ENCODE measurements at regions not wholly inside any gene's neighbourhood (a gene's known extent, or its start where the extent isn't known, plus 50 kb on each side); places are given as distances from the start of the nearest gene placed in this dataset.

DNA sequence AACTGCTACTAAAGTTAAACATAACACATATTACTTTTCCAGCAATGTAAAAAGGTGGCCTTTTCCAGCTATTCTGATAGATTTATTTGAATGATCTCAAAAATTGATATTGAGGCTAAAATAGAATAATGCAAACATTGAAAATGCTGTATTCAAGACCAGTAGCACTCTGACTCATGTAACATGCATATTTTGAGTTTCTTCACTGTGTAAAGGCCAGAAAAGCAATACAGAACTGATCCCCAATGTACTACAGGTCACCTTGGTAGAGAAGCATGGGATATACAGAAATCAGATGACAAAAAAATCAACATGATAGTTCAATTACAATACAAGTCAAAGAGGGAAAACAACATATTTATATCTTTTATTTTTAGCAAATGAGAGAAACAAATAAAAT, 419.6 kb downstream of the DIPK2A start:
- DNase-seq = no peak

DNA sequence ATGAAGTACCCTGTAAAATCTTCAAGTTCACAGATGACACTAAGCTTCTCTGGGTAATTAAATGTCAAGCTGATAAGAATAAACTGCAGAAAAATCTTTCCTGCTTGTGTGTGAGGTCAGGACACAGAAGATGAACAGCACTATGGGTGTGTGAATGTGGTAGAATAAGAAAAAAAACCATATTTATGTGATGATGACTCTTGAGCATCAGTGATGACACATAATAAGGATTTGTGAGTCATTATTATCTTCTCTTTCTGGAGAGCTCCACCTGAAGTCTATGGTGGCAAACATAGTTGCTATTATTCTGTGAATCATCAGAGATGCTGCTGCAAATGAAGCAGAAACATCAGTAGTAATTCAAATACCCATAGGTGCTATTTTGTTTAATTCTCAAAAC, 422.4 kb downstream of the DIPK2A start:
- DNase-seq = no peak

DNA sequence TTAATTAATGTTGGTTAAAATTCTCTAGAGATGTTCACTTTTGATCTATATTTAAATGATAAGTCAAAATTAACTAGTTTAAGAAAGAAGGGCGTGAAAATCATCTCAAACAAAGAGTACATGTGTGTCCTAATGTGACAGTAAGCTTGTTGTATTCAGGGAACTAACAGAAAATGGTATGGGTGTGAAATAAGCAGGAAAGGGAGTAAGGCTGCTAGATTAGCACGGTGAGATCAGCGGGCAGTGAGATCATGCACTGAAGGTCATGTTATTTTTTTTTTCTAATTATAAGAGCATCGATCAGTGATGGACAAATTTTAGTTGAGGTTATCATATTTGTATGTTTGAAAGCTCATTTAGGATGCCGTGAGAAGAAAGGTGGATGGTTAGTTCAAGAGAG, 430.8 kb downstream of the DIPK2A start:
- no peak for DNase-seq

DNA sequence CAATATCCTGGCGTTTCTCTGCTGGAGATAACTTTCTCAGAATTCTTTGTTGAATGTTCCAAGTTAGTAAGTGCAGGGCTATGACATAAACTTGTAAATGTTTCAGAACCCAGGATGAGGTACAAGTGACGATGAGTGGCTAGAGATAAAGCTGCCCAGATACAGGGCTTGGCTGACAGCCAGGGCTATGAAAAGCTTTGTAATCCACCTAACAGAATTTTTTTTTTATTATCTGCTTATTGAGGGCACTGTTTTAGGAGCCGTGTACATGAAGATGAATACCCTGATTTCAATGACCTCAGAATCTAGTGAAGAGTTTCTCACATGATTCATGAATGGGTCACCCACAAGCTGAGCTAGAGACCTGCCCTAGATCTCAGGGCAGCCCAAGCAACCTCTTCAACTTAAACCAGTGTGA, 431.4 kb downstream of the DIPK2A start:
- DNase-seq = no peak

DNA sequence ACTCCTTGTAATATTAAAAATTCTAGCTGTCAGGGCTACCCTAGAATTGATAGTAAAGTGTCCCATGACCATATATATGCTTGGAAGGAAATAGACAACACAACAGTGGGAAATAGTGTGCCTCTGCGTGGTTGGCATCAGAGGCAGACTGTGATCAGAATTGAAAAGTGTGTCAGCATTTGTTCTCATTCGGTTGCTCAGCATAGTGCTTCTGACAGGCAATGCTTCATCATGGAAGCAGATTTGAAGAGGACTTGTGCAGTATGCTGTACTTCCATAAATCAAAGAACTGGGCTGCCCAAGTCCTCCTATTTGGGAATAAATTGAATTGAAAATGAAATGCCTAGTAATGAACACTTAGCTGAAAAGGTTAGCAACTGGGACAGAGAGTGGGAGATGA, 435.7 kb downstream of the DIPK2A start:
- no peak for DNase-seq

DNA sequence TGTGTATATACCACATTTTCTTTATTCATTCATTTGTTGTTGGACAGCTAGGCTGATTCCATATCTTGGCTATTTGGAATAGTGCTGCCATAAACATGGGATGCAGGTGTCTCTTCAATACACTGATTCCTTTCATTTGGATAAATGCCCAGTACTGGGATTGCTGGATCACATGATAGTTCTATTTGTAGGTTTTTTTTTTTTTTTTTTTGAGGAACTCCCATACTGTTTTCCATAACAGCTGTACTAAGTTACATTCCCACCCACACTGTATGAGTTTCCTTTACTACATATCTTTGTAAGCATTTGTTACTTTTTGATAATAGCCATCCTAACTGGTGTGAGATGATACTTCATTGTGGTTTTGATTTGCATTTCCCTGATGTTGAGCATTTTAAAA, 437.7 kb downstream of the DIPK2A start:
- no peak for DNase-seq

DNA sequence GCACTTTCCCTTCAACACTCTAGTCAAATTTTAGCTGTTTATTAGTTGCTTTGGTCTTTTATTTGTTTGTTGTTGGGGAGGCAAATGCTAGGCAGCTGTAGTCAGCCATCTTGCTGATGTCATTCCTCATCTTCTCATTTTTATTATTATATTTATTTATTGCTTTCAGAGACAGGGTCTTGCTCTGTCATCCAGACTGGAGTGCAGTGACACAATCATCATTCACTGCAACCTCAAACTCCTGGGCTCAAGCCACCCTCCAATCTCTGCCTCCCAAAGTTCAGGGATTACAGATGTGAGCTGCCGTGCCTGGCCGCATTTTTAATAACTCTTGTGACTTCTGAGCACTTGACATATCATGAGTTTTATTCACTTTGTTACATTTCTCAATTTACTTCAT, 441.4 kb downstream of the DIPK2A start:
- no peak for DNase-seq

DNA sequence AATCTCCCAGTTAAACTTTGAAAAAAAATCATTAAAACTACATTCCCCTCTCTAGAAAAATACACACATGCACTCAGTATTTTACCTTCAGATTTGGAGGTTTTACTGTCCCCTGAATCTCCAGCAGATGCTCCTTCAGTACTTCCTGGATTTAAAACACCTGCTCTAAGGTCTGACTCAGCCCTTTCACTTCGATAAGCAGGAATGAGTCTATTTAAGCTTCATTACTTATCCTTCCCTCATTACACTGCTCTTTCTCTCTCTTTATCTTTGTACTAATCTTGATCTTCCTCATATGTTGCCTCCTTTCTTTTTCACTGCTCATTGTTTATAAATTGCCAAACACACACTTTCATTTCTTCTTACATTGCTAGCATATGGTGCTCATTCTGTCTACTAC, 443.9 kb downstream of the DIPK2A start:
- no peak for DNase-seq

DNA sequence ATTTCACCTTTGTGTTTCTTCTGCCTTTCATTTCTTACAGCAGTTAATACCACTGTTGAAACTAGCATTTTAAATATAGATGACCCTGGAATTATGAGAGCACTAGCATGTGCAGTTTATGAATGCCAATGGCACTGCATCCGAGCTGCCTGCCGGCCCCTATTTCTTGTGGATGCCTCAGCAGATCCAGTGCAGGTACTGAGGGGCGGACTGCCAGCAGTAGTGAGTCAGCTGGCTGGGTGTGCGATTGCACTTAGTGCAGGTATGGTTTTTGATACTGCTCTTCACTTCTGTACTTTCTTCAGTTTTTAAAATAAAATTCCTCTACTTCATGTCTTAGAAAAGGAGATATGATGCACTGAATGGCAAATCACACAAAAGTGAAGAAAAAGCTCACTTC, 453.0 kb downstream of the DIPK2A start:
- no peak for DNase-seq

DNA sequence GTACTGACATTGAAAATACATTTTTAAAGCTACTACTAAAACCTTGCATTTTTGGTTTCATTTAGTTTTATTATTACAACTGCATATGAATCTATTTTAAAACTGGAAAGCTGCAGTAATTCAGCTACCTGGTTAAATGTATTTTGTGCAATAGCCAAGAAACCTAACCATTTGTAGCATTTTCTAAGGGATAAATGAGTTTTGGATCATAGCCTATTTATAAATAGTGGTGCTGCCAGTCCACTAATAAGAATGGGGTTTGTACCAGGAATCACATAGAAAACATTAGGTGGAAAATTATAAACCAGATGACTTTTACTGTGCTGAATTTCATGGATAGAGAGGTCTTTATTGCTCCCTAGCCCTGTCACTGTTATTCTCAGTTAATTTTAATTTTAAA, 454.7 kb downstream of the DIPK2A start:
- DNase-seq = no peak

DNA sequence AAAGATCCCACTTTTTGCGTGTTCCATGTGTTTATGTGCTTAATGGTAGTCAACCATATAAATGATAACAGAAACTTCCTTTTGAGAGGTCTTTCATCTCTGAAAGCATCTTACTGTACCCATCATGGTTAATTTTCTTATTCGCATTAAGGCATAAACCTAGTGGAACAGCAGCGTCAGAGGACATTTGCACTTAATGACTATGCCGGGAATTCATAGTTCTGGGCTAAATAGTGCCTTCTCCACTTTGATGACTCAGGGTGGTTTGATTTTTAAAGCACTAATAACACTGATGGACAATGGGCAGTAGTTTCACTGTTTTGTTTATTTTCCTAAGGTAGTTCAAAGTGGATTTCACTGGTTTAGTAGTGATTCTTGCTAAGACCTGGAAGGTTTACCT, 455.3 kb downstream of the DIPK2A start:
- DNase-seq = no peak

DNA sequence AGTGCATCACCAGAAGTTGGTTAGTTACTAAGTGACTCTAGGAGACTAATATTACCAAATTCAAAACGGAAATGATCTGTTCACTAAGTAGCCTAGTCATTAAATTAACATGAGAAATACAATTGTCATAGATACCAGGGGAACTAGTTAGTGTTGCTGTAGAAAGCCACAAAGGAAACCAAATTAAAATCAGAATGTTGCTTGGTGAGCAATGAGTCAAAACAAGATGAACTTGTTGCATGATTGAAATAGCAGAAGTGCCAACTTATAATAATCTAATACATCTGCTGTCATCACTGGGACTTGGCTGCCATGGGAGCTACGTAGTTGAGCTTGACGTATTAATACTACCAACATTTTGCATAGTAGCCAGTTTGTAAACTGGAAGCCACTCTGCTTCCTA, 458.1 kb downstream of the DIPK2A start:
- DNase-seq = no peak

DNA sequence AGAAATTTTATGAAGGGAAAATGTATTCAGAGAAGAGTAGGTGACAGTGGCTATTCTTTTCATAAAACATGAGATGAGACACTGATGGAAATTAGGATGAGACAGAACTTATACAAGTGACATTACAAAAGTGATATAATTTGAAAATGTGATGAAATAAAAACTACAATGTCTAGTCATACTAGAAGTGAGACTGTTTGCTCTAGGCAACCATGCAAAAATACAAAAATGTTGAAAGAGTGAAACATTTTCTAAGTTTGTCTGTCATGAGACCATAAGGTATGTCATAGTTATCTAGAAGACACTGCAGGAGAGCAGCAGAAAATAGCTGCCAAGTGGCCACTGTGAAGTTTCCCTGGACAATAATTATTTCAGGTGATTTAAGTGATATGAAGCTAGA, 459.5 kb downstream of the DIPK2A start:
- no peak for DNase-seq

DNA sequence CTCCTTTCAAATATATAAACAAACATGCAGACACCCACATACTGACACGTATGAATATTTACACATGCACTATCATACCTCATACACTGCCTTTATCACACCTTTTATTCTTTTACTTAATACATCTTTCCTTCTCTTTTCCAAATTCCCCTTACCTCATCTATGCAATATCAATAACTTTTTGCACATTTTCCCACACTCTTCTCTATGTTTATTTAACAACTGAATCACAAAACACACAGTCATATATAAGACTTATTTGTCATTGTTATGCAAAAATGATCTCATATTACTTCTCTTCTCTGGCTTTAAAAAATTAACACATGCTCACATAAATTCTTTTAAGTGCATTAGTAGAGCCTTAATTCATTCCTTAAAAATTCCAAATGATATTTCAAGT, 461.4 kb downstream of the DIPK2A start:
- no peak for DNase-seq

DNA sequence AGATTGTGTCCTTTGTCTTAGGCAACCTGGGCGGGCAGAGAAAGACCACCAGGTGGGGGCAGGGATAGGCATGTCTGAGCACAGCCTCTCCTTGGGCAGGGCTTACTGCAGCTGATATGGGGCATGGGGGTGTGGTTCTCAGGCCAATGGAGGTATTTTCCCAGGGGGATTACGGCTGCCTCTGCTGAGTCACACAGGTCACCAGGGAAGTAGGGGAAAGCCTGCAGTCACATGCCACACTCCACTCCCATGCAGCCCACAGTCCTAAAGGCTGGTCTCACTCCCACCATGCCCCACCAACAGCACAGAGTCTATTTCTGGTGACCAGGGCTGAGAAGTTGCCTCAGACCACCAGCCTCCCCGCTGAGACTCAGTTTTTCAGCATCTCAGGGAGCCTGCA, 466.4 kb downstream of the DIPK2A start:
- DNase-seq = no peak

DNA sequence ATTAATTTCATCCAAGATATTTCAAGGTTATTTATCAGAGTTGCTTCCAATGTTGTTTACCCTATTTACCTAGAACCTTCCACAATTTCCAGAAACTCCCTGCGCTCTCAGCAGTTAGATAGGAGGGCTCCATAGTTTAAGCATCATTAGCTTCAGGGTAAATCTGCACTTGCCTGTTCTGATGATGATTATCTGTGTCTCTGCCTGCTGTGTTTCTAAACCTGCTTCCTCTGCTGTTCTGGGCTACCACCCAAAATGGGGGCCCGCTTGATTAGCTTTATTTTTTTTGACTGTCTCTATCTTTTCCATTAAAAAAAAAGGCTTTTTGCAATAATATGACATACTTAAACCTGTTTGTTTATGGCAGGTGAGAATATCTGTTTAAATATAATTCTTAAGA, 472.4 kb downstream of the DIPK2A start:
- DNase-seq = no peak

DNA sequence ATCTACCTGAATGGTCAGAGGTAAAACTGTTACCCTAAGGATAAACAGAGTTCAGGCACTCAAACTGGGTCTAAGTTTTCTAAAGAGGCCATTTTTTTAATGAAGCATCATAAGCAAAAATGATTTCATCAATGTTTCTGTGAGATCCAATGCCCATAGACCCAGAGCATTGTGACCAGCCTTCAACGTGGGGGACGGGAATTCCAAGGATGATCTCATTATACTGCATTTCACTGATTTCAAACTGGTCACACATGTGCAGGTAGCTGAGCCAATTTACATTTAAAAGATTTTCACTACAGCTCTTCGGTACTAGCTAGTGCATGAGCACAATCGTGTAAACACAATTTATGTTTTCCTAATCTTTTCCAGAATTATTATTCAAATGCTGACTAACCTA, 472.9 kb downstream of the DIPK2A start:
- no peak for DNase-seq

DNA sequence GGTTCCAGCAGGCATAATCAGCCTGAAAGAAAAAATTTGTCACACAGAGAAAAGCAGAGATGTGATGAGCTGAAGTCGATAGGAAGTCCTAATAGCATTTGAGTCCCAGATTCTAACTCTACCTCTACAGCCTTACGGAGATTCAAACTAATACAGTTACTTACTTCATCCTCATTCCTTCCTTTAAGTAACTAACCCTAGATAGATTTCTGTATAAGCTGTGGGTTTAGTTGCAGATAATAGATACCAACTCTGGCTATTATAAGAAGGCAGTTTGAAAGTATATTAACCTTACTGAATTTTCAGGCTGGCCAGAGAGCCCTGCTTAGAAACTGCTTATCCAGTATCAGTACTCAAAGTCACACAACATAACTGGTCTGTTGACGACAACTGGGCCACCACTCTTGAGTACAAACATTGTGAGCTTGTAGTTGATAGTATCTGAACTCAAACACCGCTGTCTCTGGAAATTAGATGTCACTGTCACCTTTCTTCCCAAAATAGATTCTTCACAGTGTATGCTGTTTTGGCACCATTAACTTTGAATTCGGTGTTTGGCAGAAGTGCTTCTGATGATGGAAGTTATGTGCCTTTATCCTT, 484.3 kb downstream of the DIPK2A start:
- no peak for DNase-seq

DNA sequence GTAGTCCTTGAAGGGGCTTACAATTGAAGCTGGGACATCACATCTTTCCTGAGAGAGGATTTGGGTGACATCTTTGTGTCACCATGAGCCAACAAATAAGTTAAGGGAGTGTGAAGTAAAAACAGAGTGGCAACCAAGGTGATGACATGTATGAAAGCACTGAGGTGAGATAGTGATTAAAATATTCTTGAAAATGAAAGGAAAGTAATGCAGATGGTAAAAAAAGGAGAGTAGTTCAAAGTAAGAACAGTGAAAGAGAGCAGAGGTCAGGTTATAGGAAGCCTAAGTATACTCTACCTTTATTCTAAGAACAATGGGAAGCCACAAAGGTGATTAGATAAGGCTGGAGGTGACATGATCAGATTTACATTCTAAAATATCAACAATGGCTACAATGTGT, 486.1 kb downstream of the DIPK2A start:
- DNase-seq = no peak

DNA sequence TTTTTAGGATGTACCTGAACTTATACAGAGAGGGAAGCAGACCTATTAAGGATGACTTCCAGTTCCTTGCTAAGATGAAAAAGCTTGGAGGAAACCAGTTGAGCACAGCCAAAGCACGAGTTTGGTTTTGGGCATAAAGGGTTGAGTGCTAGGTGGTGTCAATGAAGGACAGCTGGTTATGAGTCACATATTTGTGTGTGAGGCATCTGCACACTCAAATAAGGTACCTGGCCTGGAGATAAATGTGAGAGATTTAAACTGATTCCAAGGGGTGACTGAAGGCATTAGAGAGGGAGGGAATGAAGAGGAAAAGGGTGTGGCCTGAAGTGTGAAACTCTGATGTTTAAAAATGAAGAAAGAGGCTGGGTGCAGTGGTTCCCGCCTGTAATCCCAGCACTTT, 486.7 kb downstream of the DIPK2A start:
- no peak for DNase-seq

DNA sequence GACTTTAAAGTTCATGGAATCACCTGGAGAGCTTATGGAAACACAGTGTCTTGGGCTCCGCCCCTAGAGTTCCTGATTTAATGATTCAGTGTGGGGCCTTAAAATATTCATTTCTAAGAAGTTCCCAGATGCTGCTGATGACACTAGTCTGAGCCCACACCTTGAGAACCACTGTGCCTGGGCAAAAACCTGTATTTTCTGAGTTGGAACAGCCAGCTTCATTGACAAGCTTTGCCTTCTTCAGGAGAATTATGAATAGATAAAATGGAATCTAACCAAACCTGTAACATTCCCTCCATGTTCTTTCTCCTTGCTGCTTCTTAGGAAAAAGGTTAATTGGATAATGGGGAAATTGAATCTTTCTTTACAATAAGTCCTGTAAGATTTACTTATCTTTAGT, 490.7 kb downstream of the DIPK2A start:
- no peak for DNase-seq

DNA sequence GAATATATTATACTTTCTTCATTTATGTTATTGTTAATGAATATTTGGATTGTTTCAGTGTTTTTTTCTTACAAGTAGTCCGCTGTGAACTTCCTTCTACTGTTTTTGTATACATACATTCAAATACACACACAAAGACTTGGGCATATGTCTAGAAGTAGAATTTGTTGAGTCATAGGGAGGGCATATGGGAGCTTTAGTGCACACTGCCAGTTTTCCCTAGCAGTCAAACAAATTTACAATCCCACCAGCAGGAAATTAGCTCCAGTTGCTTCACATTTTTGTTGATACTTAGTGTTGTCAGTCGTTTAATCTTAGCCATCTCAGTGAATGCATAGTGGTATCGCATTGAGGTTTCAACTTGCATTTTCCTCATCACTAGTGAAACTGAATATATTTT, 492.3 kb downstream of the DIPK2A start:
- no peak for DNase-seq

DNA sequence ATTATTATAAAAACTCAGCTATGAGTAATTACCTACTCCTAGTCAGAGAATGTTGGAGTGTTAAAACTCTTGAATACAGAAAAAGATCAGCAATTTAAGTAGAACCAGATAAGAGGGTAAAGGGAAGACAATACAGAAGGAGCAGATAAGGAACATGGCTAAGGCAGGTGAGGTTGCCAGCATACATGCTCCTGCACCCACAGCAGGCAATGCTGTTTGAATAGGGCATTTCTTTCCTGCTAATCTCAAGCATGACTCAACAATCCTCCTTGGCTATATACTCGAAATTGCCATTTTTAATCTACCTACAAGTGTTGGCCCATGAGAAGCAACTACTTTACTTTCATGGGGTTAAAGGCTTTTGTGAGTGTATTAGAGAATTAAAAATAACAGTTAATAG, 494.5 kb downstream of the DIPK2A start:
- DNase-seq = no peak

DNA sequence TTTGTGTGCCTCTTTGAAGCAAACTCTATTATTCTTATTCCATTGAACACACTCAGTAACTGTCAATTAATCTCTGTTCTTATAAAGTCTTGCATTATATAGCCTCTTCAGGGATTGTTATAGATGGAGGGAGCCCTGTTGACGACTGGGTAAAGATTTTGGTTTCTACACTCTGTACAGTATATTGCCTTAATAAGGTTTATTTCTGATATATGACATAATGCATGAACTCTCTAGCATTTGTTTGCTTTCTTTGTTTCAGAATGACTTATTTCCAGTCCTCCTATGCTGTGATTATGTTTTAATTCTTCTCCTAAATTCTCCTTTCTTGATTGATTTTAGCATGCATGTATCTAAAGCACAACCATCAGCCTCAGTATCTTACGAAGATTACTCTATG, 494.9 kb downstream of the DIPK2A start:
- no peak for DNase-seq

DNA sequence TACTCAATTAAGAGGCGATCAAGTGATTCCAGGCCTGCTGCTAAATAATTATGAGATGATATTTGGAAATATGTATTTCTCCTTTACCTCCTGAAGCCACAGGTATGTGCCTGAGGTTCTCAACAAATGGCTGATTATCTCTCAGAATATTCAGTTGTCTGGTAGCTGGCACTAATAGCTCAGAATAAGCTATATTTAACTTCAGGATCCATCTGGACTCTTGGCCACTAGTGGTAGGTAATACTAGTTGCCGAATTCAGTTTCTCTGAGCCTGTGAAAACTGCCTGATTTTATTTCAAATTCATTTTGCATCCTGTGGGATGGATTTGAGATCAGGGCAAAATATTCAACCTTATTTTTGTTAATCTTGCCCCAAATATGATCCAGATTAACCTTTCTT, 499.0 kb downstream of the DIPK2A start:
- no peak for DNase-seq

DNA sequence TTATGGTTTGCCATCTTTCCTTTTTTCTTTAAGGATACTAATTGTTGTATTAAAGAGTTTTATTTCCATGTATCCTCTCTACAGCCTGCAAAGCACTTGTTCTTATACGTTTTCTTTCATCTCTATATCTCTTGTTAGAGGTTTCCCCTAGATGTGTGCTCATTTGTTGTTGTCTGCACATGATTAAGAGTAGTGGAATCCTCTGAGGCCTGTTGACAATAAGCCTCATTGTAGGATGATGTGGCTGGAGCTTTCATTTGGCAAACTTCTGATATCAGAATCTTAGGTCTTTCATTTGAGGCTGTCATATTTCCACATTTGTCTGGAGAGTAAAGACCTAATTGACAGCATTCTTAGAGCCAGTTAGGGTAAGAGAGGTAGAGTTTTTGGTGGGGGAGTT, 506.0 kb downstream of the DIPK2A start:
- no peak for DNase-seq
